K562 (cell line): ENCODE measurements at regions not wholly inside any gene's neighbourhood (a gene's known extent, or its start where the extent isn't known, plus 50 kb on each side); places are given as distances from the start of the nearest gene placed in this dataset.

Source experiments
- CTCF ChIP-seq, 3 experiments: IDR thresholded peaks in 2 of 3; conservative IDR thresholded peaks in 1 of 3; 2 replicates each; pipeline ENCODE4 v1.5.1; 2011 to 2012; ENCODE audit warnings: low read length in 3 of 3, mild to moderate bottlenecking in 3 of 3, control low read depth in 2 of 3, improper control_type of control experiment in 1 of 3, inconsistent platforms in 1 of 3, low read depth in 1 of 3, mixed read lengths in 1 of 3, moderate library complexity in 1 of 3; ENCODE audit not compliant: insufficient read depth in 2 of 3
- EZH2 ChIP-seq: IDR thresholded peaks from 2 replicates; pipeline ENCODE4 v1.6.1; 2012; ENCODE audit warnings: low read depth, mild to moderate bottlenecking, inconsistent platforms, low read length, borderline replicate concordance
- FOXK1 ChIP-seq: sonication (generic); formaldehyde crosslinking; IDR thresholded peaks from 2 replicates; pipeline ENCODE4 v1.8.0; 2022; ENCODE audit warnings: missing genetic modification reagents, mild to moderate bottlenecking, borderline replicate concordance
- GABPB1 ChIP-seq: sonication (generic); formaldehyde crosslinking; IDR thresholded peaks from 2 replicates; pipeline ENCODE4 v1.8.0; 2022; ENCODE audit warnings: mild to moderate bottlenecking, missing genetic modification reagents
- KLF13 ChIP-seq: fragments of 450-650 bp; IDR thresholded peaks from 2 replicates; pipeline ENCODE4 v1.6.1; 2016; ENCODE audit warnings: missing genetic modification characterization, low read depth, mild to moderate bottlenecking, missing compliant biosample characterization, moderate library complexity, borderline replicate concordance
- MAX ChIP-seq: sonication (generic); formaldehyde crosslinking; IDR thresholded peaks from 2 replicates; pipeline ENCODE4 v1.9.0; 2022; ENCODE audit warnings: mild to moderate bottlenecking, missing genetic modification reagents
- NONO ChIP-seq, 2 experiments: fragments of 200-400 bp in 1 of 2; fragments of 450-650 bp in 1 of 2; formaldehyde crosslinking in 1 of 2; IDR thresholded peaks; 2 replicates each; pipeline ENCODE4 v1.6.1; 2017; ENCODE audit warnings: low read depth in 2 of 2, mild to moderate bottlenecking in 2 of 2, moderate library complexity in 2 of 2, low read length in 1 of 2
- RHOXF2B ChIP-seq: fragments of 250-450 bp; sonication (Bioruptor Pico); conservative IDR thresholded peaks from 2 replicates; pipeline ENCODE4 v1.5.1; 2021
- SPI1 ChIP-seq: IDR thresholded peaks from 2 replicates; pipeline ENCODE4 v1.6.1; 2011; ENCODE audit warnings: low read depth, low read length, control low read depth, borderline replicate concordance
- U2AF1 ChIP-seq: fragments of 200-400 bp; formaldehyde crosslinking; optimal IDR thresholded peaks from 2 replicates; pipeline ENCODE3; 2017; ENCODE audit warnings: mild to moderate bottlenecking, low read depth, low read length, moderate library complexity
- ZSCAN29 ChIP-seq: fragments of 450-650 bp; IDR thresholded peaks from 2 replicates; pipeline ENCODE4 v1.6.1; 2017

GRCh38 chr5:92713826-92714225 lies 867.2 kb downstream of the NR2F1-AS1 start:
- TF ChIP-seq CTCF (IDR thresholded peaks at IDR 0.05 in 2 of 3, conservative IDR thresholded peaks at IDR 0.05 in 1 of 3; ENCODE audit: insufficient read depth in 2 of 3, low read depth in 1 of 3, low read length in 3 of 3) (no peak), RHOXF2B (no peak), U2AF1 (no peak), MAX (CRISPR knock-in tag) (no peak), NONO (IDR thresholded peaks at IDR 0.05; ENCODE audit: low read depth in 2 of 2, low read length in 1 of 2) (no peak), EZH2 (no peak), FOXK1 (CRISPR knock-in tag) (no peak), GABPB1 (CRISPR knock-in tag) (no peak), ZSCAN29 (no peak), KLF13 (tag) (no peak), SPI1 (no peak)
